ENCODE measurements at regions not wholly inside any gene's neighbourhood (a gene's known extent, or its start where the extent isn't known, plus 50 kb on each side); places are given as distances from the start of the nearest gene placed in this dataset.
A peak's percentile ranks its signal among the peaks of the same experiment; 100 is the strongest.

GRCh38 chr6:144344646-144345045 lies 59.5 kb downstream of the UTRN start:
- TF ChIP-seq POLR2A (IDR thresholded peaks at IDR 0.05) (no peak), CTCF (IDR thresholded peaks at IDR 0.05) (no peak), POLR2AphosphoS5 (IDR thresholded peaks at IDR 0.05; ENCODE audit: insufficient read depth in 1 of 2, low read depth in 1 of 2) (no peak)
- Histone ChIP-seq H3K9me3 (no peaks in the 10 kb centered on the region), H3K27ac (peak overlapping the region; percentile 51), H3K36me3 (no peaks in the 10 kb centered on the region), H3K27me3 (no peaks in the 10 kb centered on the region), H3K4me1 (peaks cover 94% of the 10 kb centered on the region), H3K4me3 (peak overlapping the region; percentile 19 to 23)
- DNase-seq (ENCODE audit: extremely low spot score in 2 of 2) = no peak
- intact Hi-C loops (cut with DNase I) = no loop called here

- H3K9me3 ChIP-seq = no peaks in the 10 kb centered on the region
- peak overlapping the region in 1 of 2 donors; percentile 19 for H3K4me3 ChIP-seq
- TF ChIP-seq POLR2A (IDR thresholded peaks at IDR 0.05) = no peak
- no peak for TF ChIP-seq CTCF (IDR thresholded peaks at IDR 0.05)
- no peak for TF ChIP-seq POLR2AphosphoS5 (IDR thresholded peaks at IDR 0.05; ENCODE audit: insufficient read depth in 1 of 2, low read depth in 1 of 2)
- intact Hi-C loops (cut with DNase I) = no loop called here
- H3K27me3 ChIP-seq = no peaks in the 10 kb centered on the region
- H3K27ac ChIP-seq = no peak overlapping the region
- no peaks in the 10 kb centered on the region for H3K36me3 ChIP-seq
- H3K4me1 ChIP-seq = peaks cover 94% of the 10 kb centered on the region
- DNase-seq (ENCODE audit: extremely low spot score in 2 of 2) = no peak
Observed at GRCh38 chr6:144345451-144345850, 60.3 kb downstream of the UTRN start.

- DNase-seq (ENCODE audit: extremely low spot score in 2 of 2) = no peak
- no peak for TF ChIP-seq POLR2AphosphoS5 (IDR thresholded peaks at IDR 0.05; ENCODE audit: insufficient read depth in 1 of 2, low read depth in 1 of 2)
- TF ChIP-seq CTCF (IDR thresholded peaks at IDR 0.05) = no peak
- TF ChIP-seq POLR2A (IDR thresholded peaks at IDR 0.05) = no peak
Observed at GRCh38 chr6:144346719-144347447, 61.7 kb downstream of the UTRN start.

DNA sequence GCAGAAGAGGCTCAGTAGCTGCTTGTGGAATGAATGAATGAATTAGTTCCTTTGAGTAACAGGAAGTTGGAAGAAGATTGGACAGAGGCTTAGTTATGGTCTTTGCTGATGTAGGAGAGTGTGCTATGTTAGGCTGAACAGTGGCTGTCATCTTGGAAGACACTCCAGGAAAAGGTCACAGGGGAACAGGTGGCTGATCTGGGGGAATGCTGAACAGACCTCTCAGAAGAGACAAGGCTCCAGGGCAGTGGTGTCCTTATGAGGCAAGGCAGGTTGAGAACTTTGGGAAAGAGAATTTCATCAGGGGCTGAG lies 62.3 kb downstream of the UTRN start:
- DNase-seq (ENCODE audit: extremely low spot score in 2 of 2) = no peak
- Histone ChIP-seq H3K36me3 (no peaks in the 10 kb centered on the region), H3K27ac (no peak overlapping the region), H3K4me3 (no peak overlapping the region), H3K9me3 (no peaks in the 10 kb centered on the region), H3K27me3 (no peaks in the 10 kb centered on the region), H3K4me1 (peaks cover 94% of the 10 kb centered on the region)
- intact Hi-C loops (cut with DNase I) = no loop called here
- TF ChIP-seq CTCF (IDR thresholded peaks at IDR 0.05) (no peak), POLR2A (IDR thresholded peaks at IDR 0.05) (no peak), POLR2AphosphoS5 (IDR thresholded peaks at IDR 0.05; ENCODE audit: insufficient read depth in 1 of 2, low read depth in 1 of 2) (no peak)

More at GRCh38 chr6:144346719-144347447, 61.7 kb downstream of the UTRN start:
- Histone ChIP-seq H3K27me3 (no peaks in the 10 kb centered on the region), H3K4me3 (no peak overlapping the region), H3K36me3 (no peaks in the 10 kb centered on the region), H3K9me3 (no peaks in the 10 kb centered on the region), H3K4me1 (peaks cover 94% of the 10 kb centered on the region), H3K27ac (no peak overlapping the region)
- intact Hi-C loops (cut with DNase I) = no loop called here

DNA sequence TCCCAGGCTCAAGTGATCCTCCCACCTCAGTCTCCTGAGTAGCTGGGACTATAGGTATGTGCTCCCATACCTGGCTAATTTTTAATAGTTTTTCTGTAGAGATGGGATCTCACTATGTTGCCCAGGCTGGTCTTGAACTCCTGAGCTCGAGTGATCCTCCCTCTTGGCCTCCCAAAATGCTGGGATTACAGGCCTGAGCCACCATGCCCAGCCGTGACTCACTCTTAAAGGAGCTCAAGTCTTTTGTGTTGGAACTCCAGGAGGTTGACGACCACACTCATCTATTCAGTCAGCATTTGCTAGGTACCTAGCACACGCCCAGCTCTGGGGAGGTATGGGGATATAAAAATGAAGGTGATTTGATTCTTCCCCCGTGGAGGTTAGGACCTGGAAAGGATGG lies 62.8 kb downstream of the UTRN start:
- H3K27me3 ChIP-seq = no peaks in the 10 kb centered on the region
- no peak for DNase-seq (ENCODE audit: extremely low spot score in 2 of 2)
- H3K9me3 ChIP-seq = no peaks in the 10 kb centered on the region
- intact Hi-C loops (cut with DNase I) = no loop called here
- H3K27ac ChIP-seq = no peak overlapping the region
- no peaks in the 10 kb centered on the region for H3K36me3 ChIP-seq
- peaks cover 94% of the 10 kb centered on the region for H3K4me1 ChIP-seq
- no peak overlapping the region for H3K4me3 ChIP-seq
- TF ChIP-seq POLR2AphosphoS5 (IDR thresholded peaks at IDR 0.05; ENCODE audit: insufficient read depth in 1 of 2, low read depth in 1 of 2) = no peak
- TF ChIP-seq POLR2A (IDR thresholded peaks at IDR 0.05) = no peak
- TF ChIP-seq CTCF (IDR thresholded peaks at IDR 0.05) = no peak

All from vagina (tissue), 2 donors.